CD1c-positive myeloid dendritic cell (primary cell): ENCODE measurements at regions not wholly inside any gene's neighbourhood (a gene's known extent, or its start where the extent isn't known, plus 50 kb on each side); places are given as distances from the start of the nearest gene placed in this dataset.
A peak's percentile ranks its signal among the peaks of the same experiment; 100 is the strongest.

Source experiments
- DNase-seq: peaks from one replicate; pipeline ENCODE4 v3.0.0-alpha.2; 2016; ENCODE audit errors: extremely low spot score

GRCh38 chr3:56867671-56868070, 65.9 kb upstream of the ARHGEF3 start:
- DNase-seq = peak; percentile 34

GRCh38 chr3:56864918-56865524, 63.3 kb upstream of the ARHGEF3 start:
- DNase-seq = no peak

GRCh38 chr3:56864090-56864489, 62.3 kb upstream of the ARHGEF3 start:
- DNase-seq = no peak

GRCh38 chr3:56862352-56863062, 60.8 kb upstream of the ARHGEF3 start:
- no peak for DNase-seq

GRCh38 chr3:56861511-56861910, 59.8 kb upstream of the ARHGEF3 start:
- no peak for DNase-seq

GRCh38 chr3:56860939-56861338, 59.2 kb upstream of the ARHGEF3 start:
- no peak for DNase-seq

- no peak for DNase-seq
Observed at GRCh38 chr3:56860351-56860750, 58.6 kb upstream of the ARHGEF3 start.

GRCh38 chr3:56858331-56858730, 56.6 kb upstream of the ARHGEF3 start:
- no peak for DNase-seq

- no peak for DNase-seq
Observed at GRCh38 chr3:56857178-56857577, 55.4 kb upstream of the ARHGEF3 start.

GRCh38 chr3:56856752-56857151, 55.0 kb upstream of the ARHGEF3 start:
- no peak for DNase-seq

- DNase-seq = peak; percentile 20
Observed at GRCh38 chr3:56855856-56856512, 54.2 kb upstream of the ARHGEF3 start.

GRCh38 chr3:56854856-56855611, 53.3 kb upstream of the ARHGEF3 start:
- DNase-seq = no peak

- DNase-seq = no peak
Observed at GRCh38 chr3:56851966-56852884, 50.5 kb upstream of the ARHGEF3 start.
